GM18520 (cell line): ENCODE measurements at regions not wholly inside any gene's neighbourhood (a gene's known extent, or its start where the extent isn't known, plus 50 kb on each side); places are given as distances from the start of the nearest gene placed in this dataset.
A peak's percentile ranks its signal among the peaks of the same experiment; 100 is the strongest.

ENCODE experiments used
- ATAC-seq: cut with Tn5 transposase; IDR thresholded peaks from one replicate; pipeline ENCODE4 v1.9.1; 2021; ENCODE audit not compliant: unreplicated experiment

- ATAC-seq: peak; percentile 77
Measured at GRCh38 chr4:124262211-124263179, 450.0 kb downstream of the ANKRD50 start.

DNA sequence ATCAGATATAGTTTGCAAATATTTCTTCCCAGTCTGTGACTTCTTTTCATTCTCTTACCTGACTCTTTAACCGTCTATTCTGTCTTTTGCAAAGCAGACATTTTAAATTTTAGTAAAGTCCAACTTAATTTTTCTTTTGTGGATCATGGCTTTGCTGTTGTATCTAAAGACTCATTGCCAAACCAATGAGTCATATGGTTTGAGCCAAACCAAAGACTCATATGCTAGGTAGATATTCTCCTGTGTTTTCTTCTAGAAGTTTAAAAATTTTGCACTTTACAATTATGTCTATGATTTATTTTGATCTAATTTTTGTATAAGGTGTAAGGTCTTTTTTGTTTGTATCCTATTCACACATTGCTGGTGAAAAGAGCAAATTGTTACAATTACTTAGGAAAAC is 446.8 kb downstream of the ANKRD50 start:
- ATAC-seq: no peak

- no peak for ATAC-seq
Measured at GRCh38 chr4:124266721-124267120, 445.8 kb downstream of the ANKRD50 start.

GRCh38 chr4:124276461-124276860 is 436.1 kb downstream of the ANKRD50 start:
- no peak for ATAC-seq

DNA sequence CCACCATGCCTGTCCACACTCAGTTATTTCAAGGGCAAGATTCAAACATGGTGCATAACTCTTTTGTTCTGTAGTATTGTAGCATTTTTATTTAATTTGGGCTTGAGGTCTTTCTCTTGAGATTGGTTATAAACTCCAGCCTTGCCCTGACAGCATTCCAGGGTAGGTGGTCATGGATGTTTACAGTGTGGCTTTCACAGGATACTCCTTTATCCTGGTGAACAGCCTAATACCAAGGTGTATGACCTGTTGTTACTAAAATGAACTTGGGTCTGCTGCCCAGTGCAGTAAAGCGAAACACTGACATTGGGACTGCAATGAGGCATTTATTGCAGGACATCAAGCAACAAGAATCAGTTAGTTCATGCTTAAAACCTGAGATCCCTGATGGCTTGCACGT is 434.8 kb downstream of the ANKRD50 start:
- ATAC-seq: no peak

DNA sequence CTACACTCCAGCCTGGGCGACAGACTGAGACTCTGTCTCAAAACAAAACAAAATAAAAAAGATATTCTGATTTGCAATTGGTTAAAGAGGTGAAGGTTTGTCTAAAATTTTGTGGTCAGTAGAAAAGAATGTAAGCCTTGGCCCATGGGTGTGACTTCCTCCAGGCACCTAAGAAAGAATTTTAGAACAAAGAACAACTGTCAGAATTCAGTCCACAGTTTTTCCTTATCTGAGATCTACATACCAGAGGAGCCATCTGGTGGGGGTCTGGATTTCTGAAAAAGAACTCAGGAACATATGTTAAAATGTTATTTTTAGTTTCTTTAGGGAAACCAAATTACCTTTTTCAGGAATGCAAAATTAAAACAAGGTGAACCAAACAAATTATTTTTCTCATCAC is 434.1 kb downstream of the ANKRD50 start:
- no peak for ATAC-seq

DNA sequence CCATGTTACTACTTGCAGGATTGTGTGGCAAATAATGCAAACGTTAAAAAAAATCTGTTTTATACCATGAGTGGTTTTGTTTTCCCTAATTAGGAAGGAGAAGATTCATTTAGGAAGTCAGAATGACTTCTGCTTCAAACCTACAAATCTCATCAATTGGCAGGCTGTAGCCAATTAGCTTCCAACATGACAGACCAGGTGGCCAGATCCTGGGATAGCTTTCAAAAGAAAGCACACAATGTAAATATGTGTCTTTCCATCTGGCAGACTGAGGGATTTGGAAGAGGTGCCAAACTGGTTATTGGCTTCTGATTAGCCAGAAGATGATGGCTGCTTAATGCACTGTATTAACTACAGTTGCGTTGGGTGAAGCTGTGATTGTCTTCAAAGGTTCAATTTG is 432.8 kb downstream of the ANKRD50 start:
- no peak for ATAC-seq

DNA sequence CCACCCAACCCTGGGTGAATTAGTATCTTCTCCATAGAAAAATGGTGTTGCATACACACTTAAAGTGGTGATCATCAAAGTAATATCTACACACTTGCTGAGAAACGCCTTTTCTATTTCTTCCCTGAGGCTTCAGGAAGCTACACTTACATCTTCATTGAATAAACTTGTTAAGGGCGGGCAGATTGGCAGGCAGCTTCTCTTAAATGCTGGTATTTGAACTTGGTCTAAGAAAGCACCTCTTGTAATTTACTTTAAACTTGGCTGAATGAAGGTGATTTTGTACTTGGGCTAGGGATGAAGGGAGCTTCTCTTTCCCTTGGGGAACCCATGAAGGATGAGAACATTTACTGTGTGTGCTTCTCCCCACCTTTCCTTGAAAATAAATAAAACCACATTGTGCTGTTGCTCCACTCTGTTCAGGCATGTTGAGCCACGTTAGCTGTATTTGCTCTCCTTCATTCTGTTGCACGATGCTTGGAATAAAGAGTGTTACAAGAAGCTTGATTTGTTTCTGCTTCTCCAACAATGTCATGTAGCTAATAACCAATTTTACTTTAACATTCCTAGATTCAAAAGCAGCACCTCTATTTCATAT is 430.1 kb downstream of the ANKRD50 start:
- ATAC-seq: no peak

DNA sequence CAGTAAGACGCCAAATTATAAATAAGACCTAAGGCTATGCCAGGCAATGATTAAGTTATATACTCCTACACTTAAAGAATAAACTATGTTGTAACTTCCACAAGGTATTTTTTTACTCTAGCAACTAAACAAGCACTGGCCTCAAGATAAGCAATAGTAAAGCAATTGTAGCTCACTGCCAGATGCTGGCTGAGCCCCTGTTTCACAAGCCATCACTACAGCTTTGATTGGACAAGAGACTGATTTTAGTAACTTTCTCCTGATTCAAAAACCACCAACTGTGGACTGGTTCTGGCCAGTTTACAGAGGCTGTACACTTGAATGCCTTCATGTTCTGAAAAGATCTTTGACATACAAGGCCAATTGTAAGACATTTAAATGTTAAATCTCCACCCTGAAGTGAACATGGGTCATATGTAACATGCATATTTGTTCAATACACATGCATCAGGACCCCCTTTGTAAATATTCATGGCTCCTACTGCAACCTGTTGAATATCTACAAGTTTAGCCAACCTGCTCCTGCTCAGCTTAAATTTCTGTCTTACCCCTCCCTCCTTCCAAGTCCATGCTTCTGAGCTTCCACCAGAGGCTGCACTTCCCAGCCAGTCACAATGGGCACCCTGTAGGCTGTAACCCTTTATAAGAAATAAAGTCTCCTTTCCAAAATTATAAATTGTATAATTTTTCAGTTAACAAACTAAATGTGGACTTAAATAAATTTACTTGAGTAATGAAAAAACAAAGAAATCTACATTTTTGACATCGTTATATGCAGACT is 423.6 kb downstream of the ANKRD50 start:
- ATAC-seq: no peak

GRCh38 chr4:124290678-124291077 is 421.9 kb downstream of the ANKRD50 start:
- ATAC-seq: no peak

- no peak for ATAC-seq
Measured at GRCh38 chr4:124295413-124295812, 417.1 kb downstream of the ANKRD50 start.

GRCh38 chr4:124304941-124305340 is 407.6 kb downstream of the ANKRD50 start:
- no peak for ATAC-seq

DNA sequence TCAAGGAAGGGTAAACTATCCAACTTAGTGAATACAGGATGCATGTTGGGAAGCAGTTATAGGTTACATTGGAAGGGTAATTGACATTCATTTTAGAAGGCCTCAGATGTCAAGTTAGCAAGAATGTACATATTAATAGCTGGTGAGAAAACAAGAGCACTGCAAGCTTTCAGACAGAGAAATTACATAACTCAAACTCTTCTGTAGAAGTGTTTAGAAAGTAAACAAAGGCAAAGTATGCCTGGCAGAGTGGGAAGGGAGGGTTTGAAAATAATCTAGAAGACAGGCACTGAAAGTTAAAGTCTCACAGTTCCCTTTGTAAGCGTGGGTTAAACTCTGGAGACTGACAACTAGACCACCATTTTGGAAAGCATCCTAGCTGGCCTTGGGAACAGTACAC is 406.2 kb downstream of the ANKRD50 start:
- ATAC-seq: no peak

- ATAC-seq: no peak
Measured at GRCh38 chr4:124307143-124307542, 405.4 kb downstream of the ANKRD50 start.

GRCh38 chr4:124318292-124318691 is 394.2 kb downstream of the ANKRD50 start:
- ATAC-seq: no peak

- ATAC-seq: no peak
Measured at GRCh38 chr4:124321364-124321763, 391.2 kb downstream of the ANKRD50 start.

DNA sequence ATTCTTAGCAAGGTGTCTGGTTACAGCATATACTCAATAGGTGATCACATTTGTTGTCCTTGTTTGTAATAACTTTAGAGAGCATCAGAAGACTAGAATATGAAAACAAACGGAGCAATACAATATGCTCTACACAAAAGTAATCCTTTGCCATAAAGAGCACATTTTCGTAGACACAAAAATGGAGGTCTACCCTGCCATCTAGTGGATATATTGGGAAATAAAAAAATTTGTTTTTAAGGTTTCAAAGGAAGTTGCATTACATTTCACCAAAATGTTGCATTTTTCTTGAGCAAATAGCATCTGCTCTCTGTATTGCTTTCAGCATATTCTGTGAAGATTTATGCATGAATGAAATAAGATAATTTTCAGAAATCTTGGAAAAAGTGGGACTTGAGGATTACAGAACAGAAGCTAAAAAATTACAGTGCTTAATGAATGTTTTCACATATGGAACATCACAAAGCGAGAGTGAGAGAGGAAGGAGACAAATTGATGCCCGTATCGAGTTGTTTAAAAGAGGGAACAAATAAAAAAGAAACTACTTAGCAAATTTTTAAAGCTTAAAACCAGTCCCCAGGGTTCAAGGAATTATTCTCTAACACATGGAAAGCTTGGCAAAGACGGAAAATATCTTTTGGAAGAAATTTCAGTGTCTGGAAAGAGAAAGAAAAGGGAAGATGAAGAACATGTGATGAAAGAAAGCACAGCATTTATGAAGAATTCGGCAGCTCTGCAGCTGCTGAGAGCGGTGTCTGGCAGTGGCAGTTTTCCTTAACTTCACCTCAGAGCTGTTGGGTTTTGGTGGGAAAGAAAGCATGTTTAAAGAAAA is 390.1 kb downstream of the ANKRD50 start:
- ATAC-seq: no peak

GRCh38 chr4:124325690-124326089 is 386.8 kb downstream of the ANKRD50 start:
- no peak for ATAC-seq

- ATAC-seq: no peak
Measured at GRCh38 chr4:124329134-124329533, 383.4 kb downstream of the ANKRD50 start.

DNA sequence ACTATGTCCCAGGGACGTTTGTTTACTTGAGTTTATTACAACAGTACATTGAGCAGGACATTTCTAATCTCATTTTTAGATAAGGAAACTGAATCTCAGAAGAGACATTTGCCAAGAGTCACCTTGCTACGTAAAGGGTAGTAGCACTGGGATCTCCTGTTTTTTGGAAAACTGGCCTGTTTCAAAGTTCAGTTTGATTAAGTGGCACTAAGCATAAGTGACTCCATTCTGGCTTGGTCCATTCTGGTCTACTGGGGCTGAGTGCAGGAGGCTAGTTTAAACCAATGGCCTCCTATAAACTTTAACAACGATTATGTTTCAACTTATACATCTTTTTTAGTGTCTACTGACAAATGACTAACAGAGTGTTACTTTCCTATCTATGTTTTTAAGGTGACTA is 382.5 kb downstream of the ANKRD50 start:
- ATAC-seq: no peak

DNA sequence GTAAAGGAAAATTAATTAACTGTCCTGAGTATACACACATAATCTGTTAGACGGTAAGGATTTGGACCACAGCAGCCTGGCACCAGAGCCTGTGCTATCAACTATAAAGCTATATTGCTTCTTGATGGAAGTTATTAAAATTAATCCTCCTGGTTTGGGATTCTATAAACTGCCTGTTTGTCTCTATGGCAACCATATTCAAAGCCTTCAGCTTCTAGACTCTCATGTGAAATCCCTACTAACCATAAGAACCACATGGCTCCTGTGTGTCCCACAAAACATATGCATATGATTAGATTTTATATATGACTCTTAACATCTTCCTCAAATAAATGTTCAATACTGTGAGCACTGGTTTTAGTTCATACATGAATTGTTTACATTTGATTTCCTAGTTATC is 380.8 kb downstream of the ANKRD50 start:
- ATAC-seq: no peak
